Astrocyte (in vitro differentiated cells and primary cell): ENCODE measurements at regions not wholly inside any gene's neighbourhood (a gene's known extent, or its start where the extent isn't known, plus 50 kb on each side); places are given as distances from the start of the nearest gene placed in this dataset.
"Not testable (repeated sequence)": the region's sequence is repeated elsewhere in the genome, so short reads cannot be mapped to it uniquely, and the experiment has no call there.

Experiments used
- DNase-seq: peaks from one replicate; pipeline ENCODE4 v3.0.0-alpha.2; 2010; ENCODE audit warnings: low read depth
- FAIRE-seq: peaks from 2 replicates; lab custom pipeline; 2011; peaks lifted over from hg19 to GRCh38; lab: Jason Lieb, UNC
- H2AFZ ChIP-seq: 2 replicates; pipeline ENCODE4 v1.6.0; 2012; ENCODE audit warnings: low read depth, low read length, inconsistent platforms
- H3K27ac ChIP-seq: 2 replicates; pipeline ENCODE4 v1.5.1; 2011; ENCODE audit warnings: low read depth, low read length, inconsistent platforms
- H3K27me3 ChIP-seq: 2 replicates; pipeline ENCODE4 v1.6.0; 2011; ENCODE audit warnings: low read length, inconsistent platforms; ENCODE audit not compliant: insufficient read depth
- H3K36me3 ChIP-seq: 2 replicates; pipeline ENCODE4 v1.5.1; 2011; ENCODE audit warnings: low read length, inconsistent platforms; ENCODE audit not compliant: insufficient read depth
- H3K4me1 ChIP-seq: 2 replicates; pipeline ENCODE4 v1.5.1; 2011; ENCODE audit warnings: low read length, inconsistent platforms; ENCODE audit not compliant: insufficient read depth
- H3K4me2 ChIP-seq: 2 replicates; pipeline ENCODE4 v1.6.0; 2012; ENCODE audit warnings: low read length, inconsistent platforms
- H3K4me3 ChIP-seq: 2 replicates; pipeline ENCODE4 v1.5.1; 2011; ENCODE audit warnings: low read depth, mild to moderate bottlenecking, low read length, inconsistent platforms; ENCODE audit not compliant: insufficient read depth
- H3K79me2 ChIP-seq: 2 replicates; pipeline ENCODE4 v1.6.0; 2012; ENCODE audit warnings: mild to moderate bottlenecking, low read length, inconsistent platforms; ENCODE audit not compliant: insufficient read depth
- H3K9ac ChIP-seq: 2 replicates; pipeline ENCODE4 v1.6.0; 2012; ENCODE audit warnings: mild to moderate bottlenecking, low read length, inconsistent platforms
- H3K9me3 ChIP-seq: 2 replicates; pipeline ENCODE4 v1.5.1; 2012; ENCODE audit warnings: low read depth, mild to moderate bottlenecking, low read length, inconsistent platforms; ENCODE audit not compliant: insufficient read depth
- H4K20me1 ChIP-seq: 2 replicates; pipeline ENCODE4 v1.6.0; 2012; ENCODE audit warnings: low read length, inconsistent platforms; ENCODE audit not compliant: insufficient read depth
- H3K27ac Mint-ChIP-seq: one replicate; pipeline ENCODE4 v1.8.0; 2021; ENCODE audit warnings: mild to moderate bottlenecking, mixed read lengths; ENCODE audit not compliant: unreplicated experiment
- H3K27me3 Mint-ChIP-seq: one replicate; pipeline ENCODE4 v1.8.0; 2021; ENCODE audit warnings: low read depth, mixed read lengths; ENCODE audit not compliant: unreplicated experiment
- H3K36me3 Mint-ChIP-seq: one replicate; pipeline ENCODE4 v1.8.0; 2021; ENCODE audit warnings: low read depth, mixed read lengths; ENCODE audit not compliant: unreplicated experiment
- H3K4me1 Mint-ChIP-seq: one replicate; pipeline ENCODE4 v1.8.0; 2021; ENCODE audit warnings: low read depth, mixed read lengths; ENCODE audit not compliant: unreplicated experiment
- H3K4me3 Mint-ChIP-seq: one replicate; pipeline ENCODE4 v1.8.0; 2021; ENCODE audit warnings: mild to moderate bottlenecking, moderate library complexity, mixed read lengths; ENCODE audit not compliant: unreplicated experiment
- H3K9me3 Mint-ChIP-seq: one replicate; pipeline ENCODE4 v1.8.0; 2021; ENCODE audit warnings: mild to moderate bottlenecking, mixed read lengths; ENCODE audit not compliant: unreplicated experiment

DNA sequence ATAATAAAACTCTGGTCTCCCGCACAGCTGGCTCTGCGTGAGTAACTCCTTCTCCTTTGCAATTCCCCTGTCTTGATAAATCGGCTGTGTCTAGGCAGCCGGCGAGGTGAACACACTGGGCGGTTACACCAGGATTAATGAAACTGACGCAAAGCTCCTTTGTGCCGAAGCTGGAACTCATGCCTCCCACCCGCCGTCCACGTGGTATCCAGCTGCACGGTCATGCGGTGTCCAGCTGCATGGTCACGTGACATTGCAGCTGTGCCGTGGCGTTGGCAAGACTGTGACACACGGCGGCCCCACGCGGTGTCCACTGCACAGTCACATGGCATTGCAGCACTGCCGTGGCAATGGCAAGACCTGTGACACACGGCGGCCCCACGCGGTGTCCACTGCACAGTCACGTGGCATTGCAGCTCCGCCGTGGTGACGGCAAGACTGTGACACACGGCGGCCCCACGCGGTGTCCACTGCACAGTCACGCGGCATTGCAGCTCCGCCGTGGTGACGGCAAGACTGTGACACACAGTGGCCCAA is 350.6 kb downstream of the CNTNAP3B start:
- not testable (repeated sequence) for H2AFZ ChIP-seq, H3K27me3 ChIP-seq, H3K4me1 ChIP-seq, H3K4me3 ChIP-seq, H3K36me3 ChIP-seq, H3K36me3 Mint-ChIP-seq, FAIRE-seq, H3K9me3 ChIP-seq, H3K9ac ChIP-seq, H3K27ac Mint-ChIP-seq, H3K4me2 ChIP-seq, H3K4me3 Mint-ChIP-seq, H4K20me1 ChIP-seq, H3K9me3 Mint-ChIP-seq, H3K27me3 Mint-ChIP-seq, DNase-seq, H3K4me1 Mint-ChIP-seq, H3K27ac ChIP-seq, H3K79me2 ChIP-seq

DNA sequence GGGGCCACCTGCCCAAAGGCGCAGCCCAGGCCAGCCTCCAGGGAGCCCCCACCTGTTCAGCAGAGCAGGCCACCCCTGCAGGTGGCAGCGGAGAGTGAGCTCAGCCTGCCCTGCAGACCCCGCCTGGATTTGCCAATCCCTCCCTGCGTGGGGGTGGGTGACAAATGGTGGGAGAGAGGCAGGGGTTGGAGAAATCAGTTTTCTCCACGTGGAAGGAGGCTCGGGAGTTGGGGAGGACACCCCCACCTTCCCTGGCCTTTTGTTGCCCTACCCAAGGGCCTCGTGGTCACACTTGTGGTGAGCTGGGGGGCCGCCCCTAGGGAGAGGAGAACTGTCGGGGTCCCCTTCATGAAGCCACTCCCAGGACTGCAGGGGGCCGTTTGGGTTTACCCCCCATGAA is 351.7 kb downstream of the CNTNAP3B start:
- not testable (repeated sequence) for FAIRE-seq

DNA sequence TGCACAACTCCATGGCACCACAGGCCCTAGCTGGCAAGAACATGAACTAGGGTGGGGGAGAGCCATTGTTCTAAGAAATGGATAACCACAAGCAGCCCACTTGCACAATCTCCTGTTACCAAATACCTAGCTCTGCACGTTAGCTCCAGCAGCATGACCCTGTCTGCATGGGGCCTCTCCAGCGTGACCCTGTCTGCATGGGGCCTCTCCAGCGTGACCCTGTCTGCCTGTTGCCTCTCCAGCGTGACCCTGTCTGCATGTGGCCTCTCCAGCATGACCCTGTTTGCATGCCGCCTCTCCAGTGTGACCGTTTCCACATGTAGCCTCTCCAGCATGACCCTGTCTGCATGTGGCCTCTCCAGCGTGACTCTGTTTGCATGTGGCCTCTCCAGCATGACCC is 356.7 kb downstream of the CNTNAP3B start:
- not testable (repeated sequence) for H3K27me3 Mint-ChIP-seq, H3K4me3 Mint-ChIP-seq, H3K4me3 ChIP-seq, H3K9ac ChIP-seq, H3K27me3 ChIP-seq, H3K9me3 ChIP-seq, H3K4me1 Mint-ChIP-seq, FAIRE-seq, H3K4me1 ChIP-seq, DNase-seq, H3K27ac ChIP-seq, H3K36me3 Mint-ChIP-seq, H3K4me2 ChIP-seq, H2AFZ ChIP-seq, H3K27ac Mint-ChIP-seq, H4K20me1 ChIP-seq, H3K9me3 Mint-ChIP-seq, H3K79me2 ChIP-seq, H3K36me3 ChIP-seq

More for the DNA sequence above, 351.7 kb downstream of the CNTNAP3B start:
- not testable (repeated sequence) for H4K20me1 ChIP-seq, H3K27ac ChIP-seq, H3K27me3 Mint-ChIP-seq, DNase-seq, H3K79me2 ChIP-seq, H3K36me3 ChIP-seq, H3K4me3 Mint-ChIP-seq, H3K4me3 ChIP-seq, H3K9me3 ChIP-seq, H3K9ac ChIP-seq, H3K9me3 Mint-ChIP-seq, H3K27ac Mint-ChIP-seq, H3K4me2 ChIP-seq, H3K4me1 ChIP-seq, H3K36me3 Mint-ChIP-seq, H2AFZ ChIP-seq, H3K4me1 Mint-ChIP-seq, H3K27me3 ChIP-seq

DNA sequence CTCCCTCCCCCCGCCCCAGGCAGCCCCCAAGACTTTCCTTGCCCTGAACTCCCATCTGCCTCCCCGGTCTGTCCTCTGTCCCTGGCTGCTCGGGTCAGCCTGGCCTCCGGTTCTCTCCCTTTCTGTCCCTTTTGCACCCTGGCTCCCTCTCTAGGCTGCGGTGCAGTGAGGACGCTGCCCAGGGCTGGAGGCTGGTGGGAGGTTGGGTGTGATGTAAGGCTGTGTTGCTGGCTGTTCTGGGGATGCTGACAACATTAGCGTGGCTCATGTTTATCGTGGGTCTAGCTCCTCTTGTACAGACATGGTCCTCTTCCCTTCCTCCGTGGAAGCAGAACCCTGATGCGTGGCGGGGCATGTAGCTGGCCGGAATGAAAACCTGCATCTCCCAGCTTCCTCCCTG is 357.5 kb downstream of the CNTNAP3B start:
- H3K9me3 ChIP-seq, H3K4me1 Mint-ChIP-seq, H3K4me3 ChIP-seq, H3K9me3 Mint-ChIP-seq, H3K4me2 ChIP-seq, H3K79me2 ChIP-seq, H3K36me3 Mint-ChIP-seq, H3K9ac ChIP-seq, H3K4me3 Mint-ChIP-seq, DNase-seq, H4K20me1 ChIP-seq, H3K27ac ChIP-seq, H3K27me3 ChIP-seq, H3K27me3 Mint-ChIP-seq, H3K27ac Mint-ChIP-seq, FAIRE-seq, H2AFZ ChIP-seq, H3K4me1 ChIP-seq, H3K36me3 ChIP-seq: not testable (repeated sequence)

DNA sequence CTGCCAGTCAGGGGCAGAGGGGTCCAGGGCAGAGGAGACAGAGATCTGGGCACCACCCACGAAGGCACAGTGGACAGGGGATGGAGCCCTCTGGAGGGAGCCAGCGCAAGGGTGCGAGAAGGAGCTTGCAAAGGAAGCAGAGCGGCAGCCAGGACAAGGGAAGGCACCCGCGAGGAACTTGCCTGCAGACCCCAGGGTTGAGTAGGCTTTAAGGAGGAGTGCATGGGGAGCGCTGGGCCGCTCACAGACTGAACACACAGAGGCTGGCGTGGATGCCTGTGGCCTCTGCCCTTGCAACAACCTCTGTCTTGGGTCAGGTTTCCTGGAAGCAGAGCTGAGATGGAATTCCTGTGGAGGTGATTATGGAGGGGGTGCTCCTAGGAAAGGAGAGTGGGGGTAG is 374.4 kb downstream of the CNTNAP3B start:
- H3K4me2 ChIP-seq, H3K4me3 ChIP-seq, H2AFZ ChIP-seq, H3K4me1 Mint-ChIP-seq, H3K4me1 ChIP-seq, H4K20me1 ChIP-seq, H3K9ac ChIP-seq, H3K36me3 ChIP-seq, H3K36me3 Mint-ChIP-seq, H3K4me3 Mint-ChIP-seq, H3K27me3 ChIP-seq, H3K27ac Mint-ChIP-seq, H3K27ac ChIP-seq, H3K9me3 Mint-ChIP-seq, FAIRE-seq, H3K9me3 ChIP-seq, DNase-seq, H3K27me3 Mint-ChIP-seq, H3K79me2 ChIP-seq: not testable (repeated sequence)

DNA sequence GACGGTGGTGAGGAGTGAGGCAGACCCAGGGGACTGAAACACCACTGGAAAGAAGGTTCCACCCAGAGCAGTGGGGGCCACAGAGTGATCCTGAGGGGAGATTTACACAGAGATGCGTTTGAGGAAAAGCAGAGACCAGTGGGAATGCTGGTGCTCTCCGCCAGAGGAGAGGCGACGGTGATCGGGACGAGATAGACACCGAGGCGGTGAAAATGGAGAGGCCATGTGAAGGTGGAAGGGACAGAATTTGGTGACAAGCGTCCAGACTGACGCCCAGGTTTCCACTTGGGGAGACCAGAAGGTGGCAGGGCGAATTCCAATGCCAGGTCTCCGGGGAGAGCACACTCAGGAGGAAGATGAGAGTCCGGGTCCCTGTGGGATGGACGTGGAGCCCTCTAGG is 374.8 kb downstream of the CNTNAP3B start:
- H3K27me3 Mint-ChIP-seq, H3K4me1 Mint-ChIP-seq, H3K4me3 ChIP-seq, H2AFZ ChIP-seq, H3K27ac ChIP-seq, FAIRE-seq, H4K20me1 ChIP-seq, H3K79me2 ChIP-seq, H3K4me3 Mint-ChIP-seq, H3K9me3 ChIP-seq, H3K27me3 ChIP-seq, H3K4me2 ChIP-seq, H3K27ac Mint-ChIP-seq, H3K36me3 Mint-ChIP-seq, H3K4me1 ChIP-seq, H3K9ac ChIP-seq, H3K36me3 ChIP-seq, H3K9me3 Mint-ChIP-seq, DNase-seq: not testable (repeated sequence)
